ENCODE measurements at regions not wholly inside any gene's neighbourhood (a gene's known extent, or its start where the extent isn't known, plus 50 kb on each side); places are given as distances from the start of the nearest gene placed in this dataset.

DNA sequence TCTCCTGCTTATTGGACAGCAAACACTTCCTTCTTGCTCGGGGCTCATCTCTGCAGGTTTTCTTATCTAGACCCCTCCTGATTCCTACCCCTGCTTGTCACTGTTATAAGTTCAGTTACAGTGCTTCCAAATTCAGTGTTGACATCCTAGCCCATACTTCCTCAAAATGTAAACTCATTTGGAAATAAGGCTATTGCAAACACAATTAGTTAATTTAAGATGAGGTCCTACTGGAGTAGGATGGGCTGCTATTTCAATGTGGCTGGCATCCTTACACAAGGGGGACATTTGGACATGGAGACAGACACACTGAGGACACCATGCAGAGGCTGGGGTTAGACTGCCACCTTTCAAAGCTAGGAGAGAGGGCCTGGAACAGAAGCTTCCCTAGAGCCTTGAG is 85.2 kb upstream of the NPVF start:
- ChIA-PET CTCF (no interaction called here), POLR2A (no interaction called here)
- ATAC-seq (ENCODE audit: low read depth) (no peak), DNase-seq (no peak)
- Mint-ChIP-seq H3K36me3 (ENCODE audit: low read depth) (no peaks in the 10 kb centered on the region), H3K4me1 (no peaks in the 10 kb centered on the region), H3K9me3 (no peaks in the 10 kb centered on the region), H3K27me3 (peaks cover 3% of the 10 kb centered on the region), H3K4me3 (no peak overlapping the region), H3K27ac (no peak overlapping the region)
- TF ChIP-seq, protein P1, sequence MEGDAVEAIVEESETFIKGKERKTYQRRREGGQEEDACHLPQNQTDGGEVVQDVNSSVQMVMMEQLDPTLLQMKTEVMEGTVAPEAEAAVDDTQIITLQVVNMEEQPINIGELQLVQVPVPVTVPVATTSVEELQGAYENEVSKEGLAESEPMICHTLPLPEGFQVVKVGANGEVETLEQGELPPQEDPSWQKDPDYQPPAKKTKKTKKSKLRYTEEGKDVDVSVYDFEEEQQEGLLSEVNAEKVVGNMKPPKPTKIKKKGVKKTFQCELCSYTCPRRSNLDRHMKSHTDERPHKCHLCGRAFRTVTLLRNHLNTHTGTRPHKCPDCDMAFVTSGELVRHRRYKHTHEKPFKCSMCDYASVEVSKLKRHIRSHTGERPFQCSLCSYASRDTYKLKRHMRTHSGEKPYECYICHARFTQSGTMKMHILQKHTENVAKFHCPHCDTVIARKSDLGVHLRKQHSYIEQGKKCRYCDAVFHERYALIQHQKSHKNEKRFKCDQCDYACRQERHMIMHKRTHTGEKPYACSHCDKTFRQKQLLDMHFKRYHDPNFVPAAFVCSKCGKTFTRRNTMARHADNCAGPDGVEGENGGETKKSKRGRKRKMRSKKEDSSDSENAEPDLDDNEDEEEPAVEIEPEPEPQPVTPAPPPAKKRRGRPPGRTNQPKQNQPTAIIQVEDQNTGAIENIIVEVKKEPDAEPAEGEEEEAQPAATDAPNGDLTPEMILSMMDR (IDR thresholded peaks at IDR 0.05), result no peak
- intact Hi-C loops (cut with micrococcal nuclease), result no loop called here

DNA sequence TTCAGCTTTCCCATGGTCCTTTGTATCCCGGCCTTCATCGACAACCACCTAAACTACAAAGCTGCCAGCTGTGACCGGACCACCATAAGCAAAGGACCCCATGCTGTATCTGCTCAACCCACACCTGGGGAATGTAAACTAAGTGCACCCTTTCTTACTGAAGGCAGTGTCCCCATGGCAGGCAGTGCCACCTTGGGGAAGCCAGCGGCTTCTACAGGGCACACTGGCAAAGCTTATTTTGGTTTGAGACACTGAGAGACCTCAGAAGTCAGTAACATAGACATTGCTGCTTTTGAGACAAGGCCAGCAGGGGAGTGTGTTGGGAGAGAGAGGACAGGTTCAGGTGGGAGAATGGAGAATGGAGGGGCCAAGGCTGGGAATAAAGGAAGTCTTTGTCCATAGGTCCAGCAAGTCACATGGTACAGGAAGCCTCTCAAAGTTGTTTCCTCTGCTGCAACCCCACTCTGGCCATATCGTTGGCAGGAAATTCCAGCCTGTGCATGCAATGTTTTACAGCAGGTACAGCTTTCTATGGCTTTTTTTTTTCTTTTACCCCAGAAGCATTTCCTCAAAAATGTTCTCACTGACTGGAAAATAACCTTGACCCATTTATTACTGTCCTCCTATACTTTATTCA is 85.9 kb upstream of the NPVF start:
- Mint-ChIP-seq H3K9me3 (no peaks in the 10 kb centered on the region), H3K27me3 (peaks cover 3% of the 10 kb centered on the region), H3K27ac (no peak overlapping the region), H3K4me1 (no peaks in the 10 kb centered on the region), H3K4me3 (no peak overlapping the region), H3K36me3 (ENCODE audit: low read depth) (no peaks in the 10 kb centered on the region)
- POLR2A ChIA-PET, result no interaction called here
- CTCF ChIA-PET, result no interaction called here
- ATAC-seq (ENCODE audit: low read depth), result no peak
- TF ChIP-seq, protein P1 (IDR thresholded peaks at IDR 0.05), result no peak
- intact Hi-C loops (cut with micrococcal nuclease), result no loop called here
- no peak for DNase-seq

DNA sequence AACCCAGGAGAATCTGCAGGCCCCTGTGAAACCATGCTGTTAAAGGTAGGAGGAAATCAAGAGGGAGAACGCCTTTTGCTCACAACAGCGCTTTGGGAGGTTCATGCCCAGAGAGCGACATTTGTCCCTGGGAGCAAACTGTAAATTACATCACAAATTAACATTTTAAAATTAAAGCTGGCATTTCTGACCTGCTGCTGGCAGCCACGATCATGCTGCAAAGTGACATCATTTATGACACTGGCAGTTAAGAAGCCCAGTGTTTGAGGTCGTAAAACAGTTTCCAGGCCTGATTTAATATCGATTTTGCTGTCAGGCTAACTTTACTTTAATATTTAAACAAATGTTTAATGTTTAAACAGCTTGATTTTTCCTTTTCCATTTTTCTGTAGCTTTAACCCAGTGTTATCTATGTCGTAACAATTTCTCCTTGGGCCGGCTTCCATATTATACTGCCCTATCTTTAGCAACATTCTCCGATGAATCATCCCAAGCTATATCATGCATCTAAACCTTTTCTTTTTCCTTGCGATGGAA is 86.5 kb upstream of the NPVF start:
- ChIA-PET POLR2A (no interaction called here), CTCF (interaction anchor here (0.7 kb wide), 1 partner anchor 8 kb away, joined by 3 read pairs; no protein-coding TSS in a partner anchor)
- TF ChIP-seq, protein P1 (IDR thresholded peaks at IDR 0.05), result no peak
- intact Hi-C loops (cut with micrococcal nuclease), result no loop called here
- DNase-seq (no peak), ATAC-seq (ENCODE audit: low read depth) (no peak)
- no peak overlapping the region for H3K4me3 Mint-ChIP-seq
- H3K4me1 Mint-ChIP-seq, result no peaks in the 10 kb centered on the region
- H3K9me3 Mint-ChIP-seq, result no peaks in the 10 kb centered on the region
- no peaks in the 10 kb centered on the region for H3K36me3 Mint-ChIP-seq (ENCODE audit: low read depth)
- no peak overlapping the region for H3K27ac Mint-ChIP-seq
- peaks cover 3% of the 10 kb centered on the region for H3K27me3 Mint-ChIP-seq

DNA sequence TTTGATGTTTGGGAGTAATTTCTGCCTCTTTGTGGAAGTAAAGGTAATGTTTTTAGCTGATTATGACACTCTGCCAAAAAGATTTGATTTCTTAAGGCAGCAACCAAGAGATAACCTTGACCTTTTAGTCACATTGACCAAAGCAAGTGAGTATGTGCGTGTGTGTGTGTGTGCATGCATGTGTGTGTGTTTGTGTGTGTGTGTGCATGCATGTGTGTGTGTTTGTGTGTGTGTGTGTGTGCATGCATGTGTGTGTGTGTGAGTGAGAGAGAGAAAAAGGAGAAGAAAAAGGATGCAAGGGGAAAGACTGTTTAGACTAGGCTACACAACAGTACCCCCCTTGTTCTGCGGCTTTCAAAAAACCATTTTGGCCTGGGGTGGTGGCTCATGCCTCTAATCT is 88.1 kb upstream of the NPVF start:
- no peaks in the 10 kb centered on the region for H3K4me1 Mint-ChIP-seq
- no peak overlapping the region for H3K27ac Mint-ChIP-seq
- TF ChIP-seq, protein P1 (IDR thresholded peaks at IDR 0.05), result no peak
- no peak overlapping the region for H3K4me3 Mint-ChIP-seq
- POLR2A ChIA-PET, result no interaction called here
- CTCF ChIA-PET, result interaction anchor here (0.6 kb wide), 1 partner anchor 92 kb away, joined by 3 read pairs; no protein-coding TSS in a partner anchor
- peaks cover 8% of the 10 kb centered on the region for H3K27me3 Mint-ChIP-seq
- intact Hi-C loops (cut with micrococcal nuclease), result no loop called here
- no peaks in the 10 kb centered on the region for H3K9me3 Mint-ChIP-seq
- DNase-seq (no peak), ATAC-seq (ENCODE audit: low read depth) (no peak)
- H3K36me3 Mint-ChIP-seq (ENCODE audit: low read depth), result no peaks in the 10 kb centered on the region

DNA sequence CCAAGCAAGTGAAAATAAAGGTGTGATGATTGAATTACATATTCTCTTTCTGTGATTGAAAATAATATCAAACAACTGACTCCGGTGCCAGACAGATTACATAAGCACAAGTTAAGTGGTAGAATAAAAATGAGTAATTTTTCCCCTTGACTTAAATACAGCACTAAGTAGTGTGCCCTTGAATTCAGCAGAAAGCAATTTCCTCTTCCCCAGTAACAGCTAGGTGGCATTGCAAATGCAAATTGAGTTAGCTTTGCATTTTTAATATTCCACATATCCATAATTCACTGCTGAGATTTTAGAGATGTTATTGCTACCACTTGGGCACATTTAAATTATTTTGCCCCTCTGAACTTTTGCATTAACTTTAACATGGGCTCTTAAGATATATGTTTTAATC is 89.8 kb upstream of the NPVF start:
- intact Hi-C loops (cut with micrococcal nuclease), result no loop called here
- TF ChIP-seq, protein P1 (IDR thresholded peaks at IDR 0.05), result no peak
- no peak overlapping the region for H3K27ac Mint-ChIP-seq
- peaks cover 14% of the 10 kb centered on the region for H3K27me3 Mint-ChIP-seq
- ATAC-seq (ENCODE audit: low read depth) (no peak), DNase-seq (no peak)
- POLR2A ChIA-PET, result no interaction called here
- H3K36me3 Mint-ChIP-seq (ENCODE audit: low read depth), result no peaks in the 10 kb centered on the region
- no peaks in the 10 kb centered on the region for H3K4me1 Mint-ChIP-seq
- CTCF ChIA-PET, result no interaction called here
- H3K4me3 Mint-ChIP-seq, result no peak overlapping the region
- H3K9me3 Mint-ChIP-seq, result no peaks in the 10 kb centered on the region
